Fibroblast of skin of left biceps (primary cell): ENCODE measurements at regions not wholly inside any gene's neighbourhood (a gene's known extent, or its start where the extent isn't known, plus 50 kb on each side); places are given as distances from the start of the nearest gene placed in this dataset.

Experiments
- DNase-seq, 2 experiments: peaks; one replicate each; pipeline ENCODE4 v3.0.0-alpha.2; 2013; ENCODE audit warnings: low read depth in 2 of 2

GRCh38 chr20:57849121-57849520 is 139.3 kb upstream of the PMEPA1 start:
- peak; percentile 47 to 53 for DNase-seq

GRCh38 chr20:57848282-57848681 is 138.5 kb upstream of the PMEPA1 start:
- DNase-seq: no peak

GRCh38 chr20:57847104-57847503 is 137.3 kb upstream of the PMEPA1 start:
- no peak for DNase-seq

- DNase-seq: no peak
Observed at GRCh38 chr20:57844626-57845596, 135.1 kb upstream of the PMEPA1 start.

GRCh38 chr20:57843941-57844625 is 134.3 kb upstream of the PMEPA1 start:
- DNase-seq: no peak

- no peak for DNase-seq
Observed at GRCh38 chr20:57842720-57843119, 132.9 kb upstream of the PMEPA1 start.

- DNase-seq: no peak
Observed at GRCh38 chr20:57841297-57841866, 131.6 kb upstream of the PMEPA1 start.

- DNase-seq: no peak
Observed at GRCh38 chr20:57840504-57841296, 130.9 kb upstream of the PMEPA1 start.

GRCh38 chr20:57840066-57840465 is 130.3 kb upstream of the PMEPA1 start:
- no peak for DNase-seq

GRCh38 chr20:57838670-57839151 is 128.9 kb upstream of the PMEPA1 start:
- DNase-seq: peak; percentile 86

GRCh38 chr20:57837208-57838035 is 127.6 kb upstream of the PMEPA1 start:
- no peak for DNase-seq

GRCh38 chr20:57835588-57836455 is 126.0 kb upstream of the PMEPA1 start:
- DNase-seq: no peak

GRCh38 chr20:57835074-57835452 is 125.2 kb upstream of the PMEPA1 start:
- no peak for DNase-seq

- no peak for DNase-seq
Observed at GRCh38 chr20:57834306-57835073, 124.7 kb upstream of the PMEPA1 start.

GRCh38 chr20:57831993-57832585 is 122.3 kb upstream of the PMEPA1 start:
- DNase-seq: no peak

- DNase-seq: no peak
Observed at GRCh38 chr20:57831326-57831992, 121.6 kb upstream of the PMEPA1 start.

- DNase-seq: no peak
Observed at GRCh38 chr20:57830515-57830895, 120.7 kb upstream of the PMEPA1 start.
